CD4-positive, alpha-beta T cell (primary cell): ENCODE measurements at regions not wholly inside any gene's neighbourhood (a gene's known extent, or its start where the extent isn't known, plus 50 kb on each side); places are given as distances from the start of the nearest gene placed in this dataset.

Experiments used
- ATAC-seq: fragments of 200-7000 bp; cut with Tn5 transposase; one replicate; pipeline ENCODE4 v1.10.0; 2022; ENCODE audit warnings: mild to moderate bottlenecking; ENCODE audit not compliant: poor library complexity
- CTCF ChIA-PET: fragments of 350-600 bp; sonication (Branson Sonifier 250); formaldehyde crosslinking; loops from one replicate; lab custom pipeline; 2021; ENCODE audit warnings: antibody characterized with exemption, inconsistent platforms; lab: Charles Lee
- POLR2A ChIA-PET: fragments of 350-600 bp; sonication (Branson Sonifier 250); formaldehyde crosslinking; loops from one replicate; lab custom pipeline; 2021; ENCODE audit warnings: antibody characterized with exemption, inconsistent platforms; lab: Charles Lee
- DNase-seq, 14 experiments: peaks; one replicate each; pipeline ENCODE4 v3.0.0-alpha.2; 2013 to 2020; ENCODE audit warnings: mixed read lengths in 2 of 14
- H3K27ac ChIP-seq, 2 donors: one replicate each; pipeline versions ENCODE4 v1.5.1 to v1.7.0; 2013; ENCODE audit warnings: low read length in 2 of 2, low read depth in 1 of 2, mild to moderate bottlenecking in 1 of 2
- H3K27me3 ChIP-seq, 2 experiments: 1 replicate in 1 of 2; 2 replicates in 1 of 2; pipeline versions ENCODE4 v1.6.1 to v1.7.0; 2013; ENCODE audit warnings: low read length in 2 of 2, control low read depth in 1 of 2, mild to moderate bottlenecking in 1 of 2, moderate library complexity in 1 of 2; ENCODE audit not compliant: insufficient read depth in 2 of 2, control insufficient read depth in 1 of 2
- H3K36me3 ChIP-seq: one replicate; pipeline ENCODE4 v1.6.1; 2013; ENCODE audit warnings: low read length, control low read depth; ENCODE audit not compliant: insufficient read depth
- H3K4me1 ChIP-seq: one replicate; pipeline ENCODE4 v1.6.1; 2013; ENCODE audit warnings: low read length, control low read depth; ENCODE audit not compliant: insufficient read depth
- H3K4me3 ChIP-seq: one replicate; pipeline ENCODE4 v1.5.1; 2013; ENCODE audit warnings: mild to moderate bottlenecking, low read length, moderate library complexity
- H3K9me3 ChIP-seq, 2 experiments: 1 replicate in 1 of 2; 2 replicates in 1 of 2; pipeline versions ENCODE4 v1.6.1 to v1.7.0; 2013; ENCODE audit warnings: low read length in 2 of 2, mild to moderate bottlenecking in 2 of 2, control low read depth in 1 of 2, moderate library complexity in 1 of 2; ENCODE audit not compliant: control insufficient read depth in 1 of 2, insufficient read depth in 1 of 2
- H3K27ac Mint-ChIP-seq: one replicate; pipeline ENCODE4 v1.8.0; 2020; ENCODE audit warnings: mixed read lengths
- H3K27me3 Mint-ChIP-seq: one replicate; pipeline ENCODE4 v1.8.0; 2021; ENCODE audit warnings: mixed read lengths
- H3K36me3 Mint-ChIP-seq: one replicate; pipeline ENCODE4 v1.8.0; 2021; ENCODE audit warnings: low read depth, mixed read lengths
- H3K4me1 Mint-ChIP-seq: one replicate; pipeline ENCODE4 v1.8.0; 2021; ENCODE audit warnings: low read depth, mixed read lengths
- H3K4me3 Mint-ChIP-seq: one replicate; pipeline ENCODE4 v1.8.0; 2020; ENCODE audit warnings: mild to moderate bottlenecking, mixed read lengths
- H3K9me3 Mint-ChIP-seq: one replicate; pipeline ENCODE4 v1.8.0; 2020; ENCODE audit warnings: mixed read lengths
- CTCF ChIP-seq: fragments of 200-600 bp; IDR thresholded peaks from one replicate; pipeline ENCODE4 v1.8.0; 2022; ENCODE audit warnings: antibody characterized with exemption, mild to moderate bottlenecking
- intact Hi-C, 2 experiments: fragments of 100-400 bp; cut with DNase I in 1 of 2; cut with micrococcal nuclease in 1 of 2; formaldehyde crosslinking; loops; one replicate each; pipeline versions ENCODE4 v1.15.1 to v1.9.0; 2023 to 2025; cut with DNase I, micrococcal nuclease

- Mint-ChIP-seq H3K4me3 (no peak overlapping the region), H3K27ac (no peak overlapping the region), H3K4me1 (no peaks in the 10 kb centered on the region), H3K36me3 (no peaks in the 10 kb centered on the region), H3K9me3 (peaks cover 17% of the 10 kb centered on the region), H3K27me3 (no peaks in the 10 kb centered on the region)
- ChIA-PET POLR2A (no interaction called here), CTCF (no interaction called here)
- Histone ChIP-seq H3K27ac (no peak overlapping the region), H3K36me3 (no peaks in the 10 kb centered on the region), H3K27me3 (no peaks in the 10 kb centered on the region), H3K4me1 (no peaks in the 10 kb centered on the region), H3K9me3 (peaks cover 0 to 9% of the 10 kb centered on the region in 2 experiments), H3K4me3 (no peak overlapping the region)
- no peak for TF ChIP-seq CTCF
- no peak for DNase-seq
- intact Hi-C loops, result no loop called here
- ATAC-seq, result no peak
Observed at GRCh38 chr7:136652635-136653370, 215.6 kb upstream of the CHRM2 start.

- POLR2A ChIA-PET, result no interaction called here
- DNase-seq, result no peak
- ATAC-seq, result no peak
- Histone ChIP-seq H3K9me3 (no peaks in the 10 kb centered on the region), H3K27me3 (no peaks in the 10 kb centered on the region), H3K4me3 (no peak overlapping the region), H3K27ac (no peak overlapping the region), H3K36me3 (no peaks in the 10 kb centered on the region), H3K4me1 (no peaks in the 10 kb centered on the region)
- intact Hi-C loops, result no loop called here
- no peaks in the 10 kb centered on the region for H3K4me1 Mint-ChIP-seq
- CTCF ChIA-PET, result no interaction called here
- no peak for TF ChIP-seq CTCF
- no peak overlapping the region for H3K27ac Mint-ChIP-seq
- H3K27me3 Mint-ChIP-seq, result no peaks in the 10 kb centered on the region
- H3K4me3 Mint-ChIP-seq, result no peak overlapping the region
- no peaks in the 10 kb centered on the region for H3K36me3 Mint-ChIP-seq
- peaks cover 3% of the 10 kb centered on the region for H3K9me3 Mint-ChIP-seq
Observed at GRCh38 chr7:136640977-136641376, 227.5 kb upstream of the CHRM2 start.

GRCh38 chr7:136637813-136638212 is 230.6 kb upstream of the CHRM2 start:
- Histone ChIP-seq H3K9me3 (no peaks in the 10 kb centered on the region), H3K27me3 (no peaks in the 10 kb centered on the region), H3K27ac (no peak overlapping the region), H3K4me1 (no peaks in the 10 kb centered on the region), H3K36me3 (no peaks in the 10 kb centered on the region), H3K4me3 (no peak overlapping the region)
- intact Hi-C loops, result no loop called here
- no peak for TF ChIP-seq CTCF
- ChIA-PET CTCF (no interaction called here), POLR2A (no interaction called here)
- H3K9me3 Mint-ChIP-seq, result peaks cover 3% of the 10 kb centered on the region
- ATAC-seq, result no peak
- H3K27me3 Mint-ChIP-seq, result no peaks in the 10 kb centered on the region
- no peaks in the 10 kb centered on the region for H3K4me1 Mint-ChIP-seq
- no peak overlapping the region for H3K27ac Mint-ChIP-seq
- H3K4me3 Mint-ChIP-seq, result no peak overlapping the region
- DNase-seq, result no peak
- H3K36me3 Mint-ChIP-seq, result no peaks in the 10 kb centered on the region
